Nephron (organoid): ENCODE measurements at regions not wholly inside any gene's neighbourhood (a gene's known extent, or its start where the extent isn't known, plus 50 kb on each side); places are given as distances from the start of the nearest gene placed in this dataset.
"Not testable (repeated sequence)": the region's sequence is repeated elsewhere in the genome, so short reads cannot be mapped to it uniquely, and the experiment has no call there.

Experiments used
- H3K27ac Mint-ChIP-seq, 3 experiments: 2 replicates each; pipeline ENCODE4 v1.8.0; 2020; ENCODE audit warnings: mixed read lengths in 3 of 3, mild to moderate bottlenecking in 2 of 3, moderate library complexity in 1 of 3
- H3K27me3 Mint-ChIP-seq: 2 replicates; pipeline ENCODE4 v1.8.0; 2021; ENCODE audit warnings: low read depth, mild to moderate bottlenecking, moderate library complexity, mixed read lengths
- H3K36me3 Mint-ChIP-seq: 2 replicates; pipeline ENCODE4 v1.8.0; 2020; ENCODE audit warnings: low read depth, mixed read lengths
- H3K4me1 Mint-ChIP-seq: 2 replicates; pipeline ENCODE4 v1.8.0; 2020; ENCODE audit warnings: mixed read lengths
- H3K4me3 Mint-ChIP-seq, 3 experiments: 2 replicates each; pipeline ENCODE4 v1.8.0; 2020; ENCODE audit warnings: mild to moderate bottlenecking in 3 of 3, mixed read lengths in 3 of 3, moderate library complexity in 2 of 3
- H3K9me3 Mint-ChIP-seq: 2 replicates; pipeline ENCODE4 v1.8.0; 2020; ENCODE audit warnings: mixed read lengths
- CTCF ChIP-seq, 3 experiments: fragments of 200-600 bp; sonication (generic); IDR thresholded peaks; one replicate each; pipeline ENCODE4 v1.5.0; 2021; ENCODE audit warnings: antibody characterized with exemption in 3 of 3; ENCODE audit not compliant: unreplicated experiment in 3 of 3

GRCh38 chr2:76019128-76019527, 308.4 kb upstream of the GCFC2 start:
- Mint-ChIP-seq H3K36me3 (no peaks in the 10 kb centered on the region), H3K4me3 (no peak overlapping the region), H3K9me3 (no peaks in the 10 kb centered on the region), H3K27ac (peak overlapping the region in 1 of 3 experiments; percentile 77), H3K4me1 (peaks cover 31% of the 10 kb centered on the region), H3K27me3 (no peaks in the 10 kb centered on the region)
- no peak for TF ChIP-seq CTCF (IDR thresholded peaks at IDR 0.05; ENCODE audit: unreplicated experiment in 3 of 3)

- Mint-ChIP-seq H3K36me3 (no peaks in the 10 kb centered on the region), H3K27ac (no peak overlapping the region), H3K4me1 (peaks cover 7% of the 10 kb centered on the region), H3K4me3 (no peak overlapping the region), H3K9me3 (peaks cover 3% of the 10 kb centered on the region), H3K27me3 (no peaks in the 10 kb centered on the region)
- TF ChIP-seq CTCF (IDR thresholded peaks at IDR 0.05; ENCODE audit: unreplicated experiment in 3 of 3), result no peak
Observed at GRCh38 chr2:76009484-76009883, 298.8 kb upstream of the GCFC2 start.

GRCh38 chr2:76008001-76008702, 297.4 kb upstream of the GCFC2 start:
- peaks cover 2% of the 10 kb centered on the region for H3K4me1 Mint-ChIP-seq
- H3K4me3 Mint-ChIP-seq, result no peak overlapping the region
- TF ChIP-seq CTCF (IDR thresholded peaks at IDR 0.05; ENCODE audit: unreplicated experiment in 3 of 3), result no peak
- H3K36me3 Mint-ChIP-seq, result no peaks in the 10 kb centered on the region
- H3K9me3 Mint-ChIP-seq, result peaks cover 2% of the 10 kb centered on the region
- H3K27ac Mint-ChIP-seq, result no peak overlapping the region
- H3K27me3 Mint-ChIP-seq, result no peaks in the 10 kb centered on the region

GRCh38 chr2:76000425-76000824, 289.7 kb upstream of the GCFC2 start:
- Mint-ChIP-seq H3K27ac (no peak overlapping the region), H3K27me3 (peaks cover 6% of the 10 kb centered on the region), H3K4me3 (no peak overlapping the region), H3K9me3 (peaks cover 6% of the 10 kb centered on the region), H3K4me1 (no peaks in the 10 kb centered on the region), H3K36me3 (no peaks in the 10 kb centered on the region)
- TF ChIP-seq CTCF (IDR thresholded peaks at IDR 0.05; ENCODE audit: unreplicated experiment in 3 of 3), result no peak

DNA sequence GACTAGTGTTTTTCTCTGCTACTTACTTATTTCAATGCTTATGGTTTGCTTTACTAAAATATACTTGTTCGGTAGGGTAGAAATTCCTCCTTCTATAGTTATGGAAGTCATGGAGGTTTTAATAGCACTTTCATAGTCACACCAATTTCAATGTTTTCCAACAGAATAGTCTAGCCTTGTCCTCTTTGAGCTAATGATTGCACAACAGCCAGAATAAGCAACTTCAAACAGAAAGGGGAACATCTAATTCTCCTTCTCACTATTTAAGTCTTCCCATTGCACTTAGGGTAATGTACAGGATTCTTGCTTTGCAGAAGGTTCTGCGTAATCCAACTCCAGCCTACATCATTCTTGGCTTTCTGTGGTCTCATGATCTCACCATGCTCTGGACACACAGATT, 287.7 kb upstream of the GCFC2 start:
- Mint-ChIP-seq H3K27ac (no peak overlapping the region), H3K27me3 (peaks cover 6% of the 10 kb centered on the region), H3K4me1 (no peaks in the 10 kb centered on the region), H3K9me3 (peaks cover 10% of the 10 kb centered on the region), H3K4me3 (no peak overlapping the region), H3K36me3 (no peaks in the 10 kb centered on the region)
- TF ChIP-seq CTCF (IDR thresholded peaks at IDR 0.05; ENCODE audit: unreplicated experiment in 3 of 3), result no peak

- H3K27ac Mint-ChIP-seq, result no peak overlapping the region
- H3K36me3 Mint-ChIP-seq, result no peaks in the 10 kb centered on the region
- peaks cover 6% of the 10 kb centered on the region for H3K27me3 Mint-ChIP-seq
- H3K9me3 Mint-ChIP-seq, result peaks cover 22% of the 10 kb centered on the region
- TF ChIP-seq CTCF (IDR thresholded peaks at IDR 0.05; ENCODE audit: unreplicated experiment in 3 of 3), result no peak
- H3K4me3 Mint-ChIP-seq, result no peak overlapping the region
- H3K4me1 Mint-ChIP-seq, result no peaks in the 10 kb centered on the region
Observed at GRCh38 chr2:75994759-75995158, 284.0 kb upstream of the GCFC2 start.

- H3K27me3 Mint-ChIP-seq, H3K4me3 Mint-ChIP-seq, H3K4me1 Mint-ChIP-seq, H3K27ac Mint-ChIP-seq, H3K36me3 Mint-ChIP-seq: not testable (repeated sequence)
- H3K9me3 Mint-ChIP-seq, result peaks cover 35% of the 10 kb centered on the region
Observed at GRCh38 chr2:75988622-75989021, 277.9 kb upstream of the GCFC2 start.
